ENCODE measurements at regions not wholly inside any gene's neighbourhood (a gene's known extent, or its start where the extent isn't known, plus 50 kb on each side); places are given as distances from the start of the nearest gene placed in this dataset.

DNA sequence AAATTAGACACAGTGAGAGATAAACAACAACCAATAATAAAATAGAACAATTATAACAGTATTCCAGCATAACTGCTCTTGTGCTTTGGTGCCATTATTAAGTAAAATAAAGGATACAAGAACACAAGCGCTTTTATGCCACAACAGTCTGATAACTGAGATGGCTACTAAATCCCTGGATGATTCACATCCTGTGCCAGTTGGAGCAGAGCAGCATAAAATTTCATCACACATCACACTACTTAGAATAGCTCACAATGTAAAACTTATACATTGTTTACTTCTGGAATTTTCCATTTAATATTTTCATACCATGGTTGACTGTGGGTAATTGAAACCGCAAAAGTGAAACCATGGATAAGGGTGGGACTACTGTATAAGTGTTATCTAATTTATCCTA is 399.9 kb upstream of the CNKSR2 start:
- TF ChIP-seq EZH2phosphoT487 (IDR thresholded peaks at IDR 0.05; ENCODE audit: borderline replicate concordance, low read length), result no peak
- TF ChIP-seq, protein P1, sequence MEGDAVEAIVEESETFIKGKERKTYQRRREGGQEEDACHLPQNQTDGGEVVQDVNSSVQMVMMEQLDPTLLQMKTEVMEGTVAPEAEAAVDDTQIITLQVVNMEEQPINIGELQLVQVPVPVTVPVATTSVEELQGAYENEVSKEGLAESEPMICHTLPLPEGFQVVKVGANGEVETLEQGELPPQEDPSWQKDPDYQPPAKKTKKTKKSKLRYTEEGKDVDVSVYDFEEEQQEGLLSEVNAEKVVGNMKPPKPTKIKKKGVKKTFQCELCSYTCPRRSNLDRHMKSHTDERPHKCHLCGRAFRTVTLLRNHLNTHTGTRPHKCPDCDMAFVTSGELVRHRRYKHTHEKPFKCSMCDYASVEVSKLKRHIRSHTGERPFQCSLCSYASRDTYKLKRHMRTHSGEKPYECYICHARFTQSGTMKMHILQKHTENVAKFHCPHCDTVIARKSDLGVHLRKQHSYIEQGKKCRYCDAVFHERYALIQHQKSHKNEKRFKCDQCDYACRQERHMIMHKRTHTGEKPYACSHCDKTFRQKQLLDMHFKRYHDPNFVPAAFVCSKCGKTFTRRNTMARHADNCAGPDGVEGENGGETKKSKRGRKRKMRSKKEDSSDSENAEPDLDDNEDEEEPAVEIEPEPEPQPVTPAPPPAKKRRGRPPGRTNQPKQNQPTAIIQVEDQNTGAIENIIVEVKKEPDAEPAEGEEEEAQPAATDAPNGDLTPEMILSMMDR (conservative IDR thresholded peaks at IDR 0.05; ENCODE audit: low read depth, low read length), result no peak
- TF ChIP-seq EZH2 (IDR thresholded peaks at IDR 0.05; ENCODE audit: low read length, unreplicated experiment), result no peak

Measured in PC-3 (cell line).